CD8-positive, alpha-beta memory T cell (primary cell): ENCODE measurements at regions not wholly inside any gene's neighbourhood (a gene's known extent, or its start where the extent isn't known, plus 50 kb on each side); places are given as distances from the start of the nearest gene placed in this dataset.

Experiments used
- CTCF ChIA-PET: fragments of 350-600 bp; sonication (Branson Sonifier 250); formaldehyde crosslinking; loops from one replicate; lab custom pipeline; 2021; ENCODE audit warnings: antibody characterized with exemption; lab: Charles Lee
- POLR2A ChIA-PET: fragments of 350-600 bp; sonication (Branson Sonifier 250); formaldehyde crosslinking; loops from one replicate; lab custom pipeline; 2021; ENCODE audit warnings: antibody characterized with exemption; lab: Charles Lee
- DNase-seq, 5 donors: peaks; one replicate each; pipeline versions ENCODE4 v3.0.0 to v3.0.0-alpha.2; 2020 to 2022; ENCODE audit warnings: mixed read lengths in 1 of 5
- H3K27ac ChIP-seq: one replicate; pipeline ENCODE4 v1.7.0; 2013; ENCODE audit warnings: low read depth, mild to moderate bottlenecking, low read length, moderate library complexity
- H3K27me3 ChIP-seq: 2 replicates; pipeline ENCODE4 v1.7.0; 2013; ENCODE audit warnings: low read length, mild to moderate bottlenecking; ENCODE audit not compliant: insufficient read depth, poor library complexity, severe bottlenecking
- H3K36me3 ChIP-seq: 2 replicates; pipeline ENCODE4 v1.7.0; 2013; ENCODE audit warnings: mild to moderate bottlenecking, low read length, moderate library complexity; ENCODE audit not compliant: insufficient read depth
- H3K4me1 ChIP-seq: 2 replicates; pipeline ENCODE4 v1.7.0; 2013; ENCODE audit warnings: mild to moderate bottlenecking, low read length, moderate library complexity; ENCODE audit not compliant: insufficient read depth
- H3K4me3 ChIP-seq: 2 replicates; pipeline ENCODE4 v1.7.0; 2013; ENCODE audit warnings: mild to moderate bottlenecking, low read length
- H3K9me3 ChIP-seq: 2 replicates; pipeline ENCODE4 v1.7.0; 2013; ENCODE audit warnings: mild to moderate bottlenecking, low read length
- H3K27ac Mint-ChIP-seq, 8 donors: one replicate each; pipeline ENCODE4 v1.8.0; 2020 to 2021; ENCODE audit warnings: mixed read lengths in 8 of 8, mild to moderate bottlenecking in 6 of 8, inconsistent platforms in 3 of 8, moderate library complexity in 3 of 8
- H3K27me3 Mint-ChIP-seq, 2 donors: one replicate each; pipeline ENCODE4 v1.8.0; 2020 to 2021; ENCODE audit warnings: mixed read lengths in 2 of 2, mild to moderate bottlenecking in 1 of 2, moderate library complexity in 1 of 2
- H3K36me3 Mint-ChIP-seq, 3 donors: one replicate each; pipeline ENCODE4 v1.8.0; 2020 to 2021; ENCODE audit warnings: mixed read lengths in 3 of 3, inconsistent platforms in 1 of 3, mild to moderate bottlenecking in 1 of 3
- H3K4me1 Mint-ChIP-seq, 3 donors: one replicate each; pipeline ENCODE4 v1.8.0; 2020 to 2021; ENCODE audit warnings: mixed read lengths in 3 of 3, inconsistent platforms in 1 of 3, mild to moderate bottlenecking in 1 of 3
- H3K4me3 Mint-ChIP-seq, 7 donors: one replicate each; pipeline ENCODE4 v1.8.0; 2020 to 2021; ENCODE audit warnings: mixed read lengths in 7 of 7, mild to moderate bottlenecking in 6 of 7, moderate library complexity in 4 of 7, inconsistent platforms in 2 of 7
- H3K9me3 Mint-ChIP-seq, 5 donors: one replicate each; pipeline ENCODE4 v1.8.0; 2020 to 2022; ENCODE audit warnings: mixed read lengths in 5 of 5, mild to moderate bottlenecking in 3 of 5, moderate library complexity in 2 of 5, inconsistent platforms in 1 of 5

DNA sequence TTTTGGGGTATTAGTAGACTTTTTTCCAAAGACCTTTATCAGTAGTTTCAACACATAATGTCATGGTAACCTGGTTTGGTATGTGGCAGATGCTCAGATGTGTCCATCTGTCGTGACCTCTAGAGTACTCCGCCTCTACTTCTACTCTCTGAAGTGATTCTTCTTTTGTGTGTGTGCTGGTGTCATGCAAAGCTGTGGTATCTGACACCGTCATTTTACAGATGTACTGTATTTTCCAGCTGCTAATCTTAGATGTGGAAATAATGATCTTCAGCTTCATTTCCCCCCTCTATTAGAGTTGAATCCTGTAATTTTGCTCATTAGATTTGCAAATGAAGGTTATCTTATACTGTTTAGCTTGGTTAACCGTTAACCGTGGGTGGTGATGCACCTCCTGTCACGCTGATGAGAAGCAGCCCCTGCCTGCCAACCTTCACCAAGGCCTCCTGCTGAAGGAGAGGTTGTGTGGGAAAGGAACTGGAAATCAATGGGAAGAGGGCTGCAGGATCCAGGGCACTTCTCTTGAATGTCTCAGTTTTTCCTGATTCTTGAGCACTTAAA, 222.4 kb upstream of the AMIGO2 start:
- Histone ChIP-seq H3K9me3 (no peaks in the 10 kb centered on the region), H3K4me1 (peaks cover 29% of the 10 kb centered on the region), H3K27ac (no peak overlapping the region), H3K27me3 (no peaks in the 10 kb centered on the region), H3K4me3 (no peak overlapping the region), H3K36me3 (no peaks in the 10 kb centered on the region)
- peaks cover 0 to 14% (median 2%) of the 10 kb centered on the region in 5 donors for H3K9me3 Mint-ChIP-seq
- peaks cover 54 to 63% (median 58%) of the 10 kb centered on the region in 3 donors for H3K4me1 Mint-ChIP-seq
- peaks cover 1 to 33% (median 2%) of the 10 kb centered on the region in 3 donors for H3K36me3 Mint-ChIP-seq
- POLR2A ChIA-PET = interaction anchor here (0.5 to 1.2 kb wide), 2 partner anchors 223 to 259 kb away, joined by 3 read pairs; partner anchors contain the start of genes AMIGO2 and PCED1B
- CTCF ChIA-PET = interaction anchor here (1.2 to 2.9 kb wide), 5 partner anchors 18 to 223 kb away, joined by 3 to 12 read pairs (median 7); partner anchors contain the start of genes AMIGO2 and PCED1B
- no peak for DNase-seq
- peak overlapping the region in 1 of 7 donors; percentile 40 for H3K4me3 Mint-ChIP-seq
- peak overlapping the region in 7 of 8 donors; percentile 1 to 65 (median 43) for H3K27ac Mint-ChIP-seq
- no peaks in the 10 kb centered on the region for H3K27me3 Mint-ChIP-seq

GRCh38 chr12:47299586-47299985, 219.8 kb upstream of the AMIGO2 start:
- ChIA-PET CTCF (no interaction called here), POLR2A (no interaction called here)
- Mint-ChIP-seq H3K27ac (peak overlapping the region in 7 of 8 donors; percentile 30 to 86 (median 73)), H3K27me3 (no peaks in the 10 kb centered on the region), H3K9me3 (peaks cover 0 to 8% (median 2%) of the 10 kb centered on the region in 5 donors), H3K36me3 (peaks cover 1 to 24% (median 2%) of the 10 kb centered on the region in 3 donors), H3K4me1 (peaks cover 60 to 67% (median 65%) of the 10 kb centered on the region in 3 donors), H3K4me3 (peak overlapping the region in 1 of 7 donors; percentile 19)
- H3K36me3 ChIP-seq = no peaks in the 10 kb centered on the region
- peaks cover 26% of the 10 kb centered on the region for H3K4me1 ChIP-seq
- no peaks in the 10 kb centered on the region for H3K9me3 ChIP-seq
- DNase-seq = no peak
- no peaks in the 10 kb centered on the region for H3K27me3 ChIP-seq
- H3K27ac ChIP-seq = no peak overlapping the region
- no peak overlapping the region for H3K4me3 ChIP-seq

- Histone ChIP-seq H3K4me3 (no peak overlapping the region), H3K27me3 (no peaks in the 10 kb centered on the region), H3K27ac (no peak overlapping the region), H3K4me1 (peaks cover 26% of the 10 kb centered on the region), H3K36me3 (no peaks in the 10 kb centered on the region), H3K9me3 (no peaks in the 10 kb centered on the region)
- H3K9me3 Mint-ChIP-seq = peaks cover 0 to 8% (median 2%) of the 10 kb centered on the region in 5 donors
- CTCF ChIA-PET = interaction anchor here (1.6 kb wide), 1 partner anchor 10 kb away, joined by 3 read pairs; no protein-coding TSS in a partner anchor
- no peaks in the 10 kb centered on the region for H3K27me3 Mint-ChIP-seq
- POLR2A ChIA-PET = no interaction called here
- peak overlapping the region; percentile 11 to 90 (median 48) for H3K27ac Mint-ChIP-seq
- peaks cover 55 to 63% (median 61%) of the 10 kb centered on the region in 3 donors for H3K4me1 Mint-ChIP-seq
- peak in 1 of 5 donors; percentile 31 for DNase-seq
- peak overlapping the region in 6 of 7 donors; percentile 16 to 56 (median 42) for H3K4me3 Mint-ChIP-seq
- peaks cover 1 to 24% (median 2%) of the 10 kb centered on the region in 3 donors for H3K36me3 Mint-ChIP-seq
Measured at GRCh38 chr12:47297993-47298392, 218.2 kb upstream of the AMIGO2 start.

- H3K36me3 Mint-ChIP-seq = peaks cover 1 to 21% (median 2%) of the 10 kb centered on the region in 3 donors
Measured at GRCh38 chr12:47296828-47297227, 217.1 kb upstream of the AMIGO2 start.

DNA sequence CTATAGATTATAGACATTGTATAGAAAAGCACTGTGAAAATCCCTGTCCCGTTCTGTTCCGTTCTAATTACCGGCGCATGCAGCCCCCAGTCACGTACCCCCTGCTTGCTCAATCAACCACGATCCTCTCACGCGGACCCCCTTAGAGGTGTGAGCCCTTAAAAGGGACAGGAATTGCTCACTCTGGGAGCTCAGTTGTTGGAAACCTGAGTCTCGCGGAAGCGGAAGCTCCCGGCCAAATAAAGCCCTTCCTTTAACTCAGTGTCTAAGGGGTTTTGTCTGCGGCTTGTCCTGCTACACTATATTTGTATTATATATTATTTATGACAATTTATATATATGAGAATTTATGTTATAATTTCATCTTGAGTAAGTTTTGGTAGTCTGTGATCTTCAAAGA, 213.6 kb upstream of the AMIGO2 start:
- H3K9me3 ChIP-seq = no peaks in the 10 kb centered on the region
- ChIA-PET CTCF (no interaction called here), POLR2A (no interaction called here)
- H3K9me3 Mint-ChIP-seq = peaks cover 0 to under 1% (median 0%) of the 10 kb centered on the region in 5 donors
- H3K27me3 ChIP-seq = no peaks in the 10 kb centered on the region
- H3K27ac Mint-ChIP-seq = no peak overlapping the region
- no peak overlapping the region for H3K27ac ChIP-seq
- no peak overlapping the region for H3K4me3 ChIP-seq
- H3K27me3 Mint-ChIP-seq = no peaks in the 10 kb centered on the region
- no peak for DNase-seq
- no peaks in the 10 kb centered on the region for H3K36me3 ChIP-seq
- no peak overlapping the region for H3K4me3 Mint-ChIP-seq
- peaks cover 22 to 29% (median 26%) of the 10 kb centered on the region in 3 donors for H3K4me1 Mint-ChIP-seq
- H3K36me3 Mint-ChIP-seq = peaks cover 0 to 5% (median 0%) of the 10 kb centered on the region in 3 donors
- H3K4me1 ChIP-seq = peaks cover 9% of the 10 kb centered on the region

More at GRCh38 chr12:47296828-47297227, 217.1 kb upstream of the AMIGO2 start:
- Mint-ChIP-seq H3K4me3 (no peak overlapping the region), H3K9me3 (peaks cover 0 to 8% (median 2%) of the 10 kb centered on the region in 5 donors), H3K4me1 (peaks cover 45 to 51% (median 49%) of the 10 kb centered on the region in 3 donors), H3K27me3 (no peaks in the 10 kb centered on the region), H3K27ac (no peak overlapping the region)
- DNase-seq = no peak
- H3K4me3 ChIP-seq = no peak overlapping the region
- ChIA-PET POLR2A (interaction anchor here (0.6 kb wide), 1 partner anchor 1146 kb away, joined by 3 read pairs; no protein-coding TSS in a partner anchor), CTCF (no interaction called here)
- no peaks in the 10 kb centered on the region for H3K9me3 ChIP-seq
- no peaks in the 10 kb centered on the region for H3K36me3 ChIP-seq
- no peak overlapping the region for H3K27ac ChIP-seq
- no peaks in the 10 kb centered on the region for H3K27me3 ChIP-seq
- H3K4me1 ChIP-seq = peaks cover 26% of the 10 kb centered on the region

DNA sequence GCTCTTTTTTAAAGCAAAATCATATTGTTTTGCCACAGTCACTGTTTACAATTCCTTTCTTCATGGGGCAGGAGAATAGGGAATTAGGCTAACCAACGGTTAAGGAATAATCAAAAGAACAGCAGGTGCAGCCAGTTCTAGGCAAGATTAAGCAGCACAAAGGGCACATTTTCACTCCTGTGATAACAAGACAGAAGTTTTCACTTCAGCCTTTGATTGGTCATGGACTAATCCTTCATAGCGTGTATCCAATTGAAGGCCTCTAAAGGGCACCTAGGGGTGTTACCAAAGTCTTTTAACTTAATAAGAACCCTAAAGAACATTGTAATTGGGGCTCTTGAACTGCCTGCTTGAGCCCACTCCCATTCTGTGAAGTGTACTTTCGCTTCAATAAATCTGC, 206.9 kb upstream of the AMIGO2 start:
- H3K27me3 ChIP-seq = no peaks in the 10 kb centered on the region
- no peaks in the 10 kb centered on the region for H3K36me3 ChIP-seq
- ChIA-PET CTCF (no interaction called here), POLR2A (no interaction called here)
- no peaks in the 10 kb centered on the region for H3K9me3 ChIP-seq
- Mint-ChIP-seq H3K27me3 (no peaks in the 10 kb centered on the region), H3K4me1 (peaks cover 0 to 4% (median 3%) of the 10 kb centered on the region in 3 donors), H3K9me3 (no peaks in the 10 kb centered on the region), H3K4me3 (no peak overlapping the region), H3K36me3 (no peaks in the 10 kb centered on the region), H3K27ac (peak overlapping the region in 1 of 8 donors; percentile 37)
- H3K4me3 ChIP-seq = no peak overlapping the region
- peaks cover 11% of the 10 kb centered on the region for H3K4me1 ChIP-seq
- DNase-seq = no peak
- no peak overlapping the region for H3K27ac ChIP-seq
